GM12872 (cell line): ENCODE measurements at regions not wholly inside any gene's neighbourhood (a gene's known extent, or its start where the extent isn't known, plus 50 kb on each side); places are given as distances from the start of the nearest gene placed in this dataset.

ENCODE experiments used
- CTCF ChIP-seq: IDR thresholded peaks from 3 replicates; pipeline ENCODE4 v1.5.1; 2011; ENCODE audit warnings: low read depth, mild to moderate bottlenecking, low read length, moderate library complexity; ENCODE audit not compliant: insufficient read depth

- no peak for TF ChIP-seq CTCF
These were observed 537.9 kb upstream of the CDH11 start for GRCh38 chr16:65659758-65660157.

GRCh38 chr16:65658787-65659220 is 536.9 kb upstream of the CDH11 start:
- TF ChIP-seq CTCF = no peak

GRCh38 chr16:65658349-65658748 is 536.5 kb upstream of the CDH11 start:
- no peak for TF ChIP-seq CTCF

GRCh38 chr16:65657556-65657955 is 535.7 kb upstream of the CDH11 start:
- TF ChIP-seq CTCF = no peak

- TF ChIP-seq CTCF = no peak
These were observed 535.2 kb upstream of the CDH11 start for GRCh38 chr16:65657071-65657494.

- TF ChIP-seq CTCF = no peak
These were observed 533.9 kb upstream of the CDH11 start for GRCh38 chr16:65655802-65656201.

- no peak for TF ChIP-seq CTCF
These were observed 526.2 kb upstream of the CDH11 start for GRCh38 chr16:65648101-65648500.

GRCh38 chr16:65644821-65645220 is 523.0 kb upstream of the CDH11 start:
- TF ChIP-seq CTCF = no peak
